ENCODE measurements at regions not wholly inside any gene's neighbourhood (a gene's known extent, or its start where the extent isn't known, plus 50 kb on each side); places are given as distances from the start of the nearest gene placed in this dataset.

- no peak for DNase-seq (ENCODE audit: low spot score)
Observed at GRCh38 chr5:56459394-56460194, 226.5 kb upstream of the ANKRD55 start.

DNA sequence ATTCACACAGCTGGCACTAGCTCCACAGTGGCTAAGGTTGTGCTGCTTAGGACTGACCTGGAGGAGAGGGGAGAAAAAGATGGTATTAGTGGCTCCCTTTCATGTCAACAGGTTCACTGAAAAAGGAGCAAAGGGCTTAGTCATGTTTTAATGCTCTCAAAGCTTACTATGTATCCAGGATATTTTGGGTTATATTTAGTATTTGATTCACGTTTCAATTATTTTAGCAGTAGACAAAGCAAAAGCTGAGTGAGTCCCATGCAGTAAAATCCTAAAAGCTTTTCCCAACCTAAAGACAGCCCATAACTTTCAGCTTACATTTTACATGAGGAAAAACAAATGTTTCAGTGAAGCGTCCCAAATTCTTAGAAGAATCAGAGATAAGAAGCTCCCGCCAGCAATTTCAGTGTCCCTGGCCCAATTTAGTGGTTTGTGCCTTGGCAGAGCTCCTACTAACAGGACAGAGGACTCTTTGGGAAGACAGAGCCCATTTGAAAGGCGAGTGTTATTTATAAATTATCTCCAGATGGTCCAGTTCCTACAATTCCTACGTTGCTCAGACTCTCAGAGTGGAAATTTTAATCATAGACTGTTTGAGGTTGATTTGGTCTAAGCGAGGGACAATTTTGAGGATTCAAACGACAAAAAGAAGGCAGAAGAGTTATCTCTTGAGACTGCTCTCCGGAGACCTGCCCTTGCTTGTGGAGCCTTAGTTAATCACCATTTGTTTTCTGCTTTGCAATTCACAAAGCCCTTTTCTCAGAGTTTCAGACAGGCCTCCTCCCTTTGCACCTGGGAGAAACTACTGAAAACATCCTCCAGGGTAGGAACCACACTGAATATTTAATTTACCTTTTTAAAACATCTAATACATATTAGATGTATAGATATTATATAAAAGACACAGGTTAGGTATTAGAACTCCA lies 225.0 kb upstream of the ANKRD55 start:
- no peak for DNase-seq (ENCODE audit: low spot score)

- no peak for DNase-seq (ENCODE audit: low spot score)
Observed at GRCh38 chr5:56456002-56456401, 222.9 kb upstream of the ANKRD55 start.

GRCh38 chr5:56455417-56455816 lies 222.3 kb upstream of the ANKRD55 start:
- no peak for DNase-seq (ENCODE audit: low spot score)

DNA sequence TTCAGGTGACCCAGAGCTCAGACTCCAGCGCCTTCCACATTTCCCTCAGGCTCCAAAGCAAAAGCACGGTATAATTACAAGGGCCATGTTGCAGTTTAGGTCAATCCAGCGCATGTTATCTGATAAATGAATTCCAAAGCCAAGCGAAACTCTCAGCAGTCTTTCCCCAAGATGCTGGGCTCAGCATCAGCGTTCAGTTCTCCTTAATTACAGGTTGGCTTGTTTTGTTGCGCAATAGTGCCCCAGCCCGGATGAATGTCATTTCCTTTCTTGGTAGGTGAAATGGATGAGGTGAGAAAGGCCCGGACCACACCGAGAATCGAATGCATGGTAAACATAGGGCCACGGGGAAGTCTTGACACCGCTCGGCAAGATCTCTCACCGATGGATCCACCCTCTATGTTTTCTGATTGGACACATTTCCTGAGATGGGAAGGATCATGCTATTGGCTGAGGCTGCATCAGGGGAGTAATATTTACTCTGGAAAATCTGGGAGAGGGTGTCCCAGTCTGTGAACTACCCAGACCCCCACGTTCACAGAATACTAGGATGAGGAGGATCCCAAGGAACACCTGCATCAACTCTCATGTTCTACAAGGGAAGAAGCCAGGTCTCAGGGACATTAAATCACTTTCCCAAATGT lies 221.2 kb upstream of the ANKRD55 start:
- no peak for DNase-seq (ENCODE audit: low spot score)

- DNase-seq (ENCODE audit: low spot score): no peak
Observed at GRCh38 chr5:56451742-56452141, 218.6 kb upstream of the ANKRD55 start.

GRCh38 chr5:56450766-56451165 lies 217.6 kb upstream of the ANKRD55 start:
- DNase-seq (ENCODE audit: low spot score): no peak

DNA sequence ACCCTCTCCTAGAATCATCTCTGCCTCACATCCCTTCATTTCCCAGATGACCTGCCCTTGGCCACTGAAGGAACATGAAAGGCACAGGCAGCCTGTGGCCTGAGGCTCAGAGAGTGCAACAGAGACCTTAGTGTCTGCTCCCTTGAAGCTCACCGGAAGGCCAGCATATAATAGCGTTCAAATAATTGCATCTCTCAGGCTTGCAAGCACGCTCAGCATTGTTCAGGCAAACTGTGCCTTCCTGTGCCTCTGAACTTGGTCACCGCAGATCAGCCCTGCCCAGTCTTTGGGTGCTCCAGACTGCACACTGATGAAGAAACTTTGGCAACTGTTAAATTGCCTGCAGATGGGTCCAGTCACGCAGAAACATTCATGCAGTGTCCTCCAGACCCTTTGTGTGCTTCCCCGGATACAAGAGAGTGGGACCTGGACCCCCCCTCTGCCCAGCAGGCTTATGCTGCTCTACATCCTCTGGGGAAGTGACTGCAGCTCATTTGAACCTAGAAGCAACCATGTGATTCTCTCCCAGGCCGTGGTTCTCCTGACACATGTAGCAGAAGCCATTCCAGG lies 216.0 kb upstream of the ANKRD55 start:
- DNase-seq (ENCODE audit: low spot score): no peak

- no peak for DNase-seq (ENCODE audit: low spot score)
Observed at GRCh38 chr5:56447656-56448055, 214.5 kb upstream of the ANKRD55 start.

- no peak for DNase-seq (ENCODE audit: low spot score)
Observed at GRCh38 chr5:56447232-56447631, 214.1 kb upstream of the ANKRD55 start.

DNA sequence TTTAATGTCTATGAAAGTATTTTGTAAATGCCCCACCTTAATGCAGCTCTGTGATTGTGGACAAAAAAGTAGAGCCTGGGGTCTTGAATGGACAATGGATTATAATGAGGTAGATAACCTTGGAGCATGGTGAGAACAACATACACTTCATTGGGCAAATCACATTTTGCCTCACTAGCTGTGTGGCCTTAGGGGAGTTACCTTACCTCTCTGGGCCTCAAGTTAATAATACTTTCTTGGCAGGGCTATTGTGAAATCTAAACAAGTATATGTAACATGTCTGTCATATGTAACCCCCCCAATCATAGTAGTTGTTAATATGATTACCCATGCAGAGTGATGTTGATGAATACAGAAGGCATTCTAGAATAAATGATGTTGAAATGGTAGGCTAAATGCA lies 213.6 kb upstream of the ANKRD55 start:
- DNase-seq (ENCODE audit: low spot score): no peak

DNA sequence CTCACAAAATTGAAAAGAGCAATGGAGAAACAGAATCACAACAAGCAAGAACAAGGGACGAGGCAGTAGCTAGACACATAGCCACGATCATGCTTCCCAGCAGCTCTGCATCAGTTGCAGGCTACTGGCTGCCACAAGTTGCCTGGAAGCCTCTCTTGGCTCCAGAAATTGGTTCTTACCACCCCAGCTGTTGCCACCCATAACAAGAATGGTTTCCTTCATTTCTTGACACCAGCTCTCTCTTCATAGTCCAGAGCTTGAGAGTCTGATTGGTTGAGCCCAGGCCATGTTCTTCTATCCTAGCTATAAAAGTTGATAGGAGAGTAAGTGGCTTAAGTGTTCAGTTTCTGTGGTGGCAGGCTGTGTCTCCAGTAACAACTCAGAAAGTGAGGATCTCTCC lies 210.7 kb upstream of the ANKRD55 start:
- no peak for DNase-seq (ENCODE audit: low spot score)

GRCh38 chr5:56440871-56441740 lies 208.0 kb upstream of the ANKRD55 start:
- DNase-seq (ENCODE audit: low spot score): no peak

DNA sequence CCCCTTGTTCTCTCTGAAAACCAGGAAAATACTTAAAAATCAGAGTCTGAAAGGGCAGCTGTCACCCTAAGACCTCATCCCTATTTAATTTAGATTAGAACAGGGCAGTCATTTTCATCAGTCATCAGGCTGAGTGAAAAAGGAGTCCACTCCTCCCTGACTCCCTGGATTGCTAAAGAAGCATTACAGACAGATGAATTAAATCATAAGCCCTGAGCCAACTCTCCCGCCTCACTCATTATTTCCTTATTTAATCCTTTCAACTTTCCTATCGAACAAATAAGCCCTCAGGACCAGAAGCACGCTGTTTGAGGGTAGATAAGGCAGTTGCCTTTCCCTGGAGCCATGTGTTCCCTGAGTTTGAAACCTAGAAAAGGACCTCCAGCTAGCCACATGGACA lies 201.9 kb upstream of the ANKRD55 start:
- no peak for DNase-seq (ENCODE audit: low spot score)

GRCh38 chr5:56433039-56433617 lies 200.0 kb upstream of the ANKRD55 start:
- DNase-seq (ENCODE audit: low spot score): no peak

- no peak for DNase-seq (ENCODE audit: low spot score)
Observed at GRCh38 chr5:56432321-56432720, 199.2 kb upstream of the ANKRD55 start.

- no peak for DNase-seq (ENCODE audit: low spot score)
Observed at GRCh38 chr5:56430422-56430821, 197.3 kb upstream of the ANKRD55 start.

DNA sequence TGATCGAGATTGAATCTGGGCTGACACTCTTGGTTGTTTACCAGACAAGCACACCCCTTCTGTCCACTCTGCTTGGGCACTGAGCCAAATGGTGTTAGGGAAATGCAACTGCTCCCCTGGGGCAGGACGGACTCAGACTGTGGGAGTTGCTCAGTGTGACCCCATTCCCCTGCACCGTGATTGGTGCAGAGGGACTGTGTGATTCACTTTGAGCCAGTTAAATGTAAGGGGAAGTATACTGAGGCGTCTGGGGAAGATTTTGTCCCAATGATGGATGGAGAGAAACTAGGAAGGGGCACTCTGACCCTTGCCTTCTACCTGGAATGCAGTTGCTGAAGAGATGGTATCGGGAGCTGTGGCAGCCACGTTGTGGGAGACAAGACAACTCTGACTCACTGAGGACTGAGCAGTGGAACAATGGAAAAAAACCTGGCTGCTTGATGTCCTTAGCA lies 196.0 kb upstream of the ANKRD55 start:
- no peak for DNase-seq (ENCODE audit: low spot score)

DNA sequence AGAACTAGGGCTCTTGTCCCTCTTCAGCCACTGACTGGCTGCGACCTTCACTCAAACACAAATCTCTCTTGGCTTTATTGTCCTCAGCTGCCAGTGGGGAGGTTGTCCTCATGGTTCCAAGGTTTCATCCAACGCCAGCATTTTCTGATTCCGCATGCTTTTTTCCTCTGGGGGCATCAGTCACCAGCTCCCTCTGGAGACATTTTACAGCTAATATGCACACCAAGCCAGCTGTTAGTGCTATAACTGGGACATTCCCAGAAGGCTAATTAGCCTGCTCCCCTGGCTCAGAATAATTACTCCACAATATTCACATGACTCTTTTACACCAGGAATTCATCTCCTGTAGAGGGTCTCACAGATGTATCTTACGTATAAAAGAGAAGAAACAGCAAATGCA lies 193.6 kb upstream of the ANKRD55 start:
- DNase-seq (ENCODE audit: low spot score): no peak

DNA sequence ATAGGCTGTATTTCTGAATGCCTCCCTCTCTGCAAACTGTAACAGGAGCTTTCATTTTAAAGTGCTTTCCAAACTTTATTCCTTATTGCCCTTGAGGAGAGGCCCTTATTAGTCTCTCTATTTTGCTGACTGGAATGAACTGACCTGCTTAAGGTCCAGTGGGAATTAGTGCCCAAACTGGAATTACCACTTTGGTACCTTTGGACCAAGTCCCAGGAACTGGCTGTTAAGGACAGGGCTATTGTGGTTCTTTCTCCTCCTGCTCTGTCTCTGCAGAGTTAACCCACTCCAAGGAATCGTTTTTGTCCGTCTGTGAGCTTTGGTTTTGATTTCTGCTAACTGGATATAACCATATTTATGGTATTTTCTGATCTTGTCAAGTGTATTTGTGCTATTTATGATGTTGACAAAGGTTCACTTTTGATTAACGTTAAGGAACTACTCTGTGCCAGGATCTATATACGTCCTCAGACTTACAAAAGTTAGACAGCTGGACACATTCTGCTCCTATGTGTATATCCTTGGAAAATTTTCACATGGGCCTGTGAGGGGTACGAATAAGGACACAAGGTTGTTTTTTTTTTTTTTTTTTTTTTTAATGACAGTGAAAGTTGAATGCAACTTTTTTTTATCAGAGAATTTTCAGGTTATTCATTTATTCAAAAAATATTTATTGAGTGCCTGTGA lies 189.1 kb upstream of the ANKRD55 start:
- no peak for DNase-seq (ENCODE audit: low spot score)

All from germinal center (tissue), 1 donor.